ENCODE measurements at regions not wholly inside any gene's neighbourhood (a gene's known extent, or its start where the extent isn't known, plus 50 kb on each side); places are given as distances from the start of the nearest gene placed in this dataset.

- Histone ChIP-seq H3K27ac (ENCODE audit: low read depth, low read length, poor library complexity, severe bottlenecking) (no peak overlapping the region), H3K9me3 (ENCODE audit: low read length) (no peaks in the 10 kb centered on the region), H4K20me1 (ENCODE audit: insufficient read depth, low read length) (no peaks in the 10 kb centered on the region), H3K9ac (ENCODE audit: low read length) (no peak overlapping the region), H3K79me2 (ENCODE audit: insufficient read depth, low read length) (no peaks in the 10 kb centered on the region), H2AFZ (ENCODE audit: low read length) (no peak overlapping the region), H3K27me3 (ENCODE audit: insufficient read depth, low read length) (no peaks in the 10 kb centered on the region), H3K36me3 (ENCODE audit: insufficient read depth, low read length) (no peaks in the 10 kb centered on the region), H3K4me1 (ENCODE audit: insufficient read depth, low read length, severe bottlenecking) (no peaks in the 10 kb centered on the region), H3K9me2 (ENCODE audit: low read depth, low read length) (no peaks in the 10 kb centered on the region), H3K4me3 (ENCODE audit: low read depth, low read length, poor library complexity, severe bottlenecking) (no peak overlapping the region), H3K4me2 (ENCODE audit: low read length) (no peak overlapping the region), H3F3A (ENCODE audit: insufficient read depth, low read length) (no peaks in the 10 kb centered on the region)
- TF ChIP-seq EZH2 (IDR thresholded peaks at IDR 0.05; ENCODE audit: borderline replicate concordance, low read length) (no peak), CTCF (IDR thresholded peaks at IDR 0.05; ENCODE audit: low read length) (no peak)
Observed at GRCh38 chr12:127991485-127991884, 275.5 kb upstream of the TMEM132C start.

GRCh38 chr12:127998988-127999387 lies 268.0 kb upstream of the TMEM132C start:
- Histone ChIP-seq H3K9ac (ENCODE audit: low read length) (no peak overlapping the region), H3K4me2 (ENCODE audit: low read length) (no peak overlapping the region), H3K79me2 (ENCODE audit: insufficient read depth, low read length) (no peaks in the 10 kb centered on the region), H3K9me2 (ENCODE audit: low read depth, low read length) (no peaks in the 10 kb centered on the region), H3K4me1 (ENCODE audit: insufficient read depth, low read length, severe bottlenecking) (no peaks in the 10 kb centered on the region), H3K27me3 (ENCODE audit: insufficient read depth, low read length) (no peaks in the 10 kb centered on the region), H3K36me3 (ENCODE audit: insufficient read depth, low read length) (no peaks in the 10 kb centered on the region), H2AFZ (ENCODE audit: low read length) (no peak overlapping the region), H3K4me3 (ENCODE audit: low read depth, low read length, poor library complexity, severe bottlenecking) (no peak overlapping the region), H4K20me1 (ENCODE audit: insufficient read depth, low read length) (no peaks in the 10 kb centered on the region), H3K9me3 (ENCODE audit: low read length) (no peaks in the 10 kb centered on the region), H3F3A (ENCODE audit: insufficient read depth, low read length) (no peaks in the 10 kb centered on the region), H3K27ac (ENCODE audit: low read depth, low read length, poor library complexity, severe bottlenecking) (no peak overlapping the region)
- TF ChIP-seq EZH2 (IDR thresholded peaks at IDR 0.05; ENCODE audit: borderline replicate concordance, low read length) (no peak), CTCF (IDR thresholded peaks at IDR 0.05; ENCODE audit: low read length) (no peak)

GRCh38 chr12:128004383-128004938 lies 262.5 kb upstream of the TMEM132C start:
- no peaks in the 10 kb centered on the region for H3F3A ChIP-seq (ENCODE audit: insufficient read depth, low read length)
- no peaks in the 10 kb centered on the region for H3K9me2 ChIP-seq (ENCODE audit: low read depth, low read length)
- no peaks in the 10 kb centered on the region for H3K36me3 ChIP-seq (ENCODE audit: insufficient read depth, low read length)
- H3K27me3 ChIP-seq (ENCODE audit: insufficient read depth, low read length): no peaks in the 10 kb centered on the region
- no peak overlapping the region for H3K27ac ChIP-seq (ENCODE audit: low read depth, low read length, poor library complexity, severe bottlenecking)
- H3K4me3 ChIP-seq (ENCODE audit: low read depth, low read length, poor library complexity, severe bottlenecking): no peak overlapping the region
- TF ChIP-seq CTCF (IDR thresholded peaks at IDR 0.05; ENCODE audit: low read length): no peak
- no peaks in the 10 kb centered on the region for H3K79me2 ChIP-seq (ENCODE audit: insufficient read depth, low read length)
- no peaks in the 10 kb centered on the region for H3K4me1 ChIP-seq (ENCODE audit: insufficient read depth, low read length, severe bottlenecking)
- no peak overlapping the region for H3K9ac ChIP-seq (ENCODE audit: low read length)
- H2AFZ ChIP-seq (ENCODE audit: low read length): no peak overlapping the region
- no peak overlapping the region for H3K4me2 ChIP-seq (ENCODE audit: low read length)
- H4K20me1 ChIP-seq (ENCODE audit: insufficient read depth, low read length): no peaks in the 10 kb centered on the region
- no peaks in the 10 kb centered on the region for H3K9me3 ChIP-seq (ENCODE audit: low read length)
